ENCODE measurements at regions not wholly inside any gene's neighbourhood (a gene's known extent, or its start where the extent isn't known, plus 50 kb on each side); places are given as distances from the start of the nearest gene placed in this dataset.

DNA sequence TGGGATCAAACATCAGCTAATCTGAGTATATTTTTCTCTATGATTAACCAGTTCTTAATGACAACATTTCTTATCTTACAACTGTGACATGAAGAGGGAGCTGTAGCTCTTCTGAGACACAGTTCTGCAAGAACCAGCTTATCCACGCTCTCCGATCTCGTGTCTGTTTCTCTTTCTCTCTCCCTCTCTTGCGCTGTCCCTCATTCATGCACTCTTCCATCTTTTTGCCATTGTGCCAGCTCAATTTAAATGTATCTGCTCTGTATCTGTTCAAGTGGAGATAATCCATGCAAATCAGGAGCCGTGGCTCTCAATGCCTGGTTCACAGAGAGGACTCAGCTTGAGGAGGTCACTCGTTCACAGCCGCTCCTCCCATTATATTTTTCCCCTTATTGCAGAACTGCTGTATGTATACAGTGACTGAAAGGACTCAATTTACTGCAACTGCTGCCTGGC is 494.7 kb upstream of the ADGRL2 start:
- TF ChIP-seq, protein P1, sequence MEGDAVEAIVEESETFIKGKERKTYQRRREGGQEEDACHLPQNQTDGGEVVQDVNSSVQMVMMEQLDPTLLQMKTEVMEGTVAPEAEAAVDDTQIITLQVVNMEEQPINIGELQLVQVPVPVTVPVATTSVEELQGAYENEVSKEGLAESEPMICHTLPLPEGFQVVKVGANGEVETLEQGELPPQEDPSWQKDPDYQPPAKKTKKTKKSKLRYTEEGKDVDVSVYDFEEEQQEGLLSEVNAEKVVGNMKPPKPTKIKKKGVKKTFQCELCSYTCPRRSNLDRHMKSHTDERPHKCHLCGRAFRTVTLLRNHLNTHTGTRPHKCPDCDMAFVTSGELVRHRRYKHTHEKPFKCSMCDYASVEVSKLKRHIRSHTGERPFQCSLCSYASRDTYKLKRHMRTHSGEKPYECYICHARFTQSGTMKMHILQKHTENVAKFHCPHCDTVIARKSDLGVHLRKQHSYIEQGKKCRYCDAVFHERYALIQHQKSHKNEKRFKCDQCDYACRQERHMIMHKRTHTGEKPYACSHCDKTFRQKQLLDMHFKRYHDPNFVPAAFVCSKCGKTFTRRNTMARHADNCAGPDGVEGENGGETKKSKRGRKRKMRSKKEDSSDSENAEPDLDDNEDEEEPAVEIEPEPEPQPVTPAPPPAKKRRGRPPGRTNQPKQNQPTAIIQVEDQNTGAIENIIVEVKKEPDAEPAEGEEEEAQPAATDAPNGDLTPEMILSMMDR (IDR thresholded peaks at IDR 0.05; ENCODE audit: insufficient read depth, low read length): peak; percentile 4
- TF ChIP-seq, protein P2, sequence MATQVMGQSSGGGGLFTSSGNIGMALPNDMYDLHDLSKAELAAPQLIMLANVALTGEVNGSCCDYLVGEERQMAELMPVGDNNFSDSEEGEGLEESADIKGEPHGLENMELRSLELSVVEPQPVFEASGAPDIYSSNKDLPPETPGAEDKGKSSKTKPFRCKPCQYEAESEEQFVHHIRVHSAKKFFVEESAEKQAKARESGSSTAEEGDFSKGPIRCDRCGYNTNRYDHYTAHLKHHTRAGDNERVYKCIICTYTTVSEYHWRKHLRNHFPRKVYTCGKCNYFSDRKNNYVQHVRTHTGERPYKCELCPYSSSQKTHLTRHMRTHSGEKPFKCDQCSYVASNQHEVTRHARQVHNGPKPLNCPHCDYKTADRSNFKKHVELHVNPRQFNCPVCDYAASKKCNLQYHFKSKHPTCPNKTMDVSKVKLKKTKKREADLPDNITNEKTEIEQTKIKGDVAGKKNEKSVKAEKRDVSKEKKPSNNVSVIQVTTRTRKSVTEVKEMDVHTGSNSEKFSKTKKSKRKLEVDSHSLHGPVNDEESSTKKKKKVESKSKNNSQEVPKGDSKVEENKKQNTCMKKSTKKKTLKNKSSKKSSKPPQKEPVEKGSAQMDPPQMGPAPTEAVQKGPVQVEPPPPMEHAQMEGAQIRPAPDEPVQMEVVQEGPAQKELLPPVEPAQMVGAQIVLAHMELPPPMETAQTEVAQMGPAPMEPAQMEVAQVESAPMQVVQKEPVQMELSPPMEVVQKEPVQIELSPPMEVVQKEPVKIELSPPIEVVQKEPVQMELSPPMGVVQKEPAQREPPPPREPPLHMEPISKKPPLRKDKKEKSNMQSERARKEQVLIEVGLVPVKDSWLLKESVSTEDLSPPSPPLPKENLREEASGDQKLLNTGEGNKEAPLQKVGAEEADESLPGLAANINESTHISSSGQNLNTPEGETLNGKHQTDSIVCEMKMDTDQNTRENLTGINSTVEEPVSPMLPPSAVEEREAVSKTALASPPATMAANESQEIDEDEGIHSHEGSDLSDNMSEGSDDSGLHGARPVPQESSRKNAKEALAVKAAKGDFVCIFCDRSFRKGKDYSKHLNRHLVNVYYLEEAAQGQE (IDR thresholded peaks at IDR 0.05; ENCODE audit: insufficient replicate concordance, low read depth): no peak
- TF ChIP-seq GABPA (IDR thresholded peaks at IDR 0.05; ENCODE audit: low read depth): no peak
- TF ChIP-seq POLR2AphosphoS5 (IDR thresholded peaks at IDR 0.05; ENCODE audit: low read depth): no peak
- TF ChIP-seq SPI1 (IDR thresholded peaks at IDR 0.05; ENCODE audit: borderline replicate concordance, low read depth): no peak
